KOPT-K1 (cell line): ENCODE measurements at regions not wholly inside any gene's neighbourhood (a gene's known extent, or its start where the extent isn't known, plus 50 kb on each side); places are given as distances from the start of the nearest gene placed in this dataset.
A peak's percentile ranks its signal among the peaks of the same experiment; 100 is the strongest.
"Not testable (repeated sequence)": the region's sequence is repeated elsewhere in the genome, so short reads cannot be mapped to it uniquely, and the experiment has no call there.

Source experiments
- H3K27ac ChIP-seq: fragments of 200-600 bp; sonication (generic); 2 replicates; pipeline ENCODE4 v1.5.1; 2016; ENCODE audit warnings: antibody characterized with exemption, mild to moderate bottlenecking, low read depth, low read length; ENCODE audit not compliant: poor library complexity, severe bottlenecking
- H3K36me3 ChIP-seq: fragments of 200-600 bp; sonication (generic); 2 replicates; pipeline ENCODE4 v1.5.1; 2017; ENCODE audit warnings: antibody characterized with exemption, mild to moderate bottlenecking, low read length, moderate library complexity; ENCODE audit not compliant: insufficient read depth
- H3K9me3 ChIP-seq: fragments of 200-600 bp; sonication (generic); 2 replicates; pipeline ENCODE4 v1.5.1; 2017; ENCODE audit warnings: antibody characterized with exemption, low read length, mild to moderate bottlenecking; ENCODE audit not compliant: insufficient read depth, poor library complexity, severe bottlenecking

- H3K36me3 ChIP-seq, H3K27ac ChIP-seq, H3K9me3 ChIP-seq: not testable (repeated sequence)
Observed at GRCh38 chr20:26373066-26373465, 676.4 kb upstream of the ZNF337 start.

- no peak overlapping the region for H3K27ac ChIP-seq
- no peaks in the 10 kb centered on the region for H3K36me3 ChIP-seq
- H3K9me3 ChIP-seq = peaks cover 10% of the 10 kb centered on the region
Observed at GRCh38 chr20:26354511-26354910, 657.9 kb upstream of the ZNF337 start.

GRCh38 chr20:26347396-26347795 is 650.7 kb upstream of the ZNF337 start:
- Histone ChIP-seq H3K27ac (no peak overlapping the region), H3K9me3 (peaks cover 15% of the 10 kb centered on the region), H3K36me3 (no peaks in the 10 kb centered on the region)

- H3K36me3 ChIP-seq, H3K27ac ChIP-seq, H3K9me3 ChIP-seq: not testable (repeated sequence)
Observed at GRCh38 chr20:26340460-26341065, 643.9 kb upstream of the ZNF337 start.

- no peaks in the 10 kb centered on the region for H3K36me3 ChIP-seq
- peaks cover 4% of the 10 kb centered on the region for H3K9me3 ChIP-seq
- H3K27ac ChIP-seq = no peak overlapping the region
Observed at GRCh38 chr20:26324177-26324576, 627.5 kb upstream of the ZNF337 start.

- no peaks in the 10 kb centered on the region for H3K36me3 ChIP-seq
- no peak overlapping the region for H3K27ac ChIP-seq
- H3K9me3 ChIP-seq = peaks cover 6% of the 10 kb centered on the region
Observed at GRCh38 chr20:26315054-26315453, 618.4 kb upstream of the ZNF337 start.

GRCh38 chr20:26309720-26310119 is 613.1 kb upstream of the ZNF337 start:
- peak overlapping the region; percentile 53 for H3K27ac ChIP-seq
- H3K36me3 ChIP-seq, H3K9me3 ChIP-seq: not testable (repeated sequence)

- H3K36me3 ChIP-seq = no peaks in the 10 kb centered on the region
- H3K27ac ChIP-seq = peak overlapping the region; percentile 53
- H3K9me3 ChIP-seq = peaks cover 6% of the 10 kb centered on the region
Observed at GRCh38 chr20:26308961-26309360, 612.3 kb upstream of the ZNF337 start.

GRCh38 chr20:26295006-26295405 is 598.4 kb upstream of the ZNF337 start:
- Histone ChIP-seq H3K36me3 (no peaks in the 10 kb centered on the region), H3K9me3 (no peaks in the 10 kb centered on the region), H3K27ac (no peak overlapping the region)

- H3K9me3 ChIP-seq, H3K27ac ChIP-seq, H3K36me3 ChIP-seq: not testable (repeated sequence)
Observed at GRCh38 chr20:26288379-26289061, 591.9 kb upstream of the ZNF337 start.

- H3K36me3 ChIP-seq = no peaks in the 10 kb centered on the region
- H3K27ac ChIP-seq = no peak overlapping the region
- peaks cover 4% of the 10 kb centered on the region for H3K9me3 ChIP-seq
Observed at GRCh38 chr20:26279238-26279637, 582.6 kb upstream of the ZNF337 start.

- no peak overlapping the region for H3K27ac ChIP-seq
- H3K36me3 ChIP-seq = no peaks in the 10 kb centered on the region
- peaks cover 4% of the 10 kb centered on the region for H3K9me3 ChIP-seq
Observed at GRCh38 chr20:26277339-26277738, 580.7 kb upstream of the ZNF337 start.

GRCh38 chr20:26276554-26277210 is 580.0 kb upstream of the ZNF337 start:
- Histone ChIP-seq H3K27ac (no peak overlapping the region), H3K36me3 (no peaks in the 10 kb centered on the region), H3K9me3 (peaks cover 4% of the 10 kb centered on the region)

- not testable (repeated sequence) for H3K9me3 ChIP-seq, H3K36me3 ChIP-seq, H3K27ac ChIP-seq
Observed at GRCh38 chr20:26268762-26269161, 572.1 kb upstream of the ZNF337 start.

- not testable (repeated sequence) for H3K27ac ChIP-seq, H3K36me3 ChIP-seq, H3K9me3 ChIP-seq
Observed at GRCh38 chr20:26260925-26261324, 564.3 kb upstream of the ZNF337 start.
